ENCODE measurements at regions not wholly inside any gene's neighbourhood (a gene's known extent, or its start where the extent isn't known, plus 50 kb on each side); places are given as distances from the start of the nearest gene placed in this dataset.

- no peak for DNase-seq (ENCODE audit: low spot score)
These were observed 132.3 kb upstream of the PWP1 start for GRCh38 chr12:107553211-107553765.

- DNase-seq (ENCODE audit: low spot score): no peak
These were observed 130.7 kb upstream of the PWP1 start for GRCh38 chr12:107554941-107555340.

- DNase-seq (ENCODE audit: low spot score): no peak
These were observed 128.6 kb upstream of the PWP1 start for GRCh38 chr12:107557026-107557425.

GRCh38 chr12:107557589-107558100 lies 128.0 kb upstream of the PWP1 start:
- DNase-seq (ENCODE audit: low spot score): no peak

GRCh38 chr12:107558141-107558815 lies 127.3 kb upstream of the PWP1 start:
- no peak for DNase-seq (ENCODE audit: low spot score)

GRCh38 chr12:107558816-107559382 lies 126.7 kb upstream of the PWP1 start:
- no peak for DNase-seq (ENCODE audit: low spot score)

GRCh38 chr12:107560165-107560898 lies 125.3 kb upstream of the PWP1 start:
- peak; percentile 24 for DNase-seq (ENCODE audit: low spot score)

GRCh38 chr12:107560899-107561285 lies 124.7 kb upstream of the PWP1 start:
- DNase-seq (ENCODE audit: low spot score): no peak

GRCh38 chr12:107564946-107565345 lies 120.7 kb upstream of the PWP1 start:
- no peak for DNase-seq (ENCODE audit: low spot score)

- no peak for DNase-seq (ENCODE audit: low spot score)
These were observed 120.0 kb upstream of the PWP1 start for GRCh38 chr12:107565551-107565950.

GRCh38 chr12:107567876-107568619 lies 117.6 kb upstream of the PWP1 start:
- peak; percentile 60 for DNase-seq (ENCODE audit: low spot score)

GRCh38 chr12:107568718-107569117 lies 116.9 kb upstream of the PWP1 start:
- no peak for DNase-seq (ENCODE audit: low spot score)

GRCh38 chr12:107570721-107571120 lies 114.9 kb upstream of the PWP1 start:
- DNase-seq (ENCODE audit: low spot score): no peak

- DNase-seq (ENCODE audit: low spot score): no peak
These were observed 114.1 kb upstream of the PWP1 start for GRCh38 chr12:107571492-107571891.

- DNase-seq (ENCODE audit: low spot score): no peak
These were observed 110.9 kb upstream of the PWP1 start for GRCh38 chr12:107574691-107575090.

- no peak for DNase-seq (ENCODE audit: low spot score)
These were observed 104.6 kb upstream of the PWP1 start for GRCh38 chr12:107580750-107581618.

- DNase-seq (ENCODE audit: low spot score): no peak
These were observed 104.0 kb upstream of the PWP1 start for GRCh38 chr12:107581619-107582015.

GRCh38 chr12:107583551-107583950 lies 102.0 kb upstream of the PWP1 start:
- no peak for DNase-seq (ENCODE audit: low spot score)

- DNase-seq (ENCODE audit: low spot score): no peak
These were observed 101.0 kb upstream of the PWP1 start for GRCh38 chr12:107584563-107584962.

- DNase-seq (ENCODE audit: low spot score): no peak
These were observed 99.2 kb upstream of the PWP1 start for GRCh38 chr12:107586256-107586970.
